Gastrocnemius medialis (tissue), 4 donors: ENCODE measurements at regions not wholly inside any gene's neighbourhood (a gene's known extent, or its start where the extent isn't known, plus 50 kb on each side); places are given as distances from the start of the nearest gene placed in this dataset.

Experiments used
- ATAC-seq, 2 donors: fragments of 150-250 bp; one replicate each; pipeline ENCODE4 v1.9.1; 2016
- DNase-seq, 2 donors: peaks; one replicate each; pipeline ENCODE4 v3.0.0-alpha.2; 2019
- H3K27ac ChIP-seq, 4 donors: fragments of 200-600 bp; sonication (generic); 1 replicate in 1 of 4; 2 replicates in 3 of 4; pipeline ENCODE4 v1.5.1; 2016 to 2018; ENCODE audit warnings: mild to moderate bottlenecking in 2 of 4, moderate library complexity in 1 of 4
- H3K27me3 ChIP-seq, 3 donors: fragments of 200-600 bp; sonication (generic) in 2 of 3; 1 replicate in 1 of 3; 2 replicates in 2 of 3; pipeline versions ENCODE4 v1.5.1 to v1.6.0; 2016 to 2019; ENCODE audit warnings: mild to moderate bottlenecking in 1 of 3, moderate library complexity in 1 of 3
- H3K36me3 ChIP-seq, 2 donors: fragments of 200-600 bp; sonication (generic) in 1 of 2; one replicate each; pipeline ENCODE4 v1.5.1; 2017 to 2018
- H3K4me1 ChIP-seq, 2 donors: fragments of 200-600 bp; sonication (generic) in 1 of 2; one replicate each; pipeline ENCODE4 v1.5.1; 2016 to 2017; ENCODE audit warnings: mild to moderate bottlenecking in 2 of 2
- H3K4me3 ChIP-seq, 4 donors: fragments of 200-600 bp; sonication (generic) in 3 of 4; 1 replicate in 1 of 4; 2 replicates in 3 of 4; pipeline ENCODE4 v1.5.1; 2016 to 2019; ENCODE audit warnings: mild to moderate bottlenecking in 2 of 4
- H3K9me3 ChIP-seq, 3 donors: fragments of 200-600 bp; sonication (generic) in 2 of 3; 1 replicate in 1 of 3; 2 replicates in 2 of 3; pipeline ENCODE4 v1.5.1; 2016 to 2019
- CTCF ChIP-seq, 5 experiments: fragments of 450-650 bp in 3 of 5; fragments of 200-600 bp in 2 of 5; sonication (generic) in 2 of 5; IDR thresholded peaks in 4 of 5; conservative IDR thresholded peaks in 1 of 5; 1 replicate in 4 of 5; 2 replicates in 1 of 5; pipeline ENCODE4 v1.5.1; 2016 to 2019; ENCODE audit warnings: antibody characterized with exemption in 5 of 5, mild to moderate bottlenecking in 3 of 5, moderate library complexity in 3 of 5
- POLR2A ChIP-seq, 2 donors: fragments of 450-650 bp; IDR thresholded peaks; one replicate each; pipeline ENCODE4 v1.6.1; 2017; ENCODE audit warnings: antibody characterized with exemption in 2 of 2, mild to moderate bottlenecking in 2 of 2, moderate library complexity in 2 of 2
- in situ Hi-C, 4 donors: fragments of 200-750 bp; cut with MboI; loops; one replicate each; pipeline versions ENCODE4 v1.15.0 to v1.8.0; 2017; ENCODE audit warnings: low sequenced_read_pairs in 4 of 4
- intact Hi-C: fragments of 100-400 bp; cut with DNase I; formaldehyde crosslinking; loops from one replicate; pipeline ENCODE4 v1.15.1; 2023; ENCODE audit warnings: low total_unique reads

- no peak for ATAC-seq
- H3K27me3 ChIP-seq = no peaks in the 10 kb centered on the region
- no peak overlapping the region for H3K4me3 ChIP-seq
- no peak for DNase-seq
- intact Hi-C loops = loop anchor here (1.0 to 2.0 kb wide), 2 partner anchors 875 to 878 kb away; no protein-coding TSS in a partner anchor
- TF ChIP-seq POLR2A (IDR thresholded peaks at IDR 0.05) (no peak), CTCF (IDR thresholded peaks at IDR 0.05 in 4 of 5, conservative IDR thresholded peaks at IDR 0.05 in 1 of 5) (no peak)
- H3K4me1 ChIP-seq = no peaks in the 10 kb centered on the region
- in situ Hi-C loops = loop anchor here (5.0 kb wide), 1 partner anchor 879 kb away; no protein-coding TSS in a partner anchor
- H3K27ac ChIP-seq = no peak overlapping the region
- H3K9me3 ChIP-seq = no peaks in the 10 kb centered on the region
- no peaks in the 10 kb centered on the region for H3K36me3 ChIP-seq
Measured at GRCh38 chr7:70857793-70858545, 274.0 kb upstream of the GALNT17 start.

GRCh38 chr7:70867513-70867912 is 264.4 kb upstream of the GALNT17 start:
- intact Hi-C loops = no loop called here
- in situ Hi-C loops = no loop called here
- ATAC-seq = no peak

GRCh38 chr7:70870349-70870748 is 261.6 kb upstream of the GALNT17 start:
- no peak for ATAC-seq
- Histone ChIP-seq H3K4me1 (no peaks in the 10 kb centered on the region), H3K27ac (no peak overlapping the region), H3K36me3 (no peaks in the 10 kb centered on the region), H3K27me3 (peaks cover 0 to 2% (median 0%) of the 10 kb centered on the region in 3 donors), H3K9me3 (no peaks in the 10 kb centered on the region), H3K4me3 (no peak overlapping the region)
- in situ Hi-C loops = no loop called here
- DNase-seq = no peak
- no peak for TF ChIP-seq POLR2A (IDR thresholded peaks at IDR 0.05)
- intact Hi-C loops = no loop called here

More at GRCh38 chr7:70867513-70867912, 264.4 kb upstream of the GALNT17 start:
- no peak for DNase-seq
- Histone ChIP-seq H3K4me3 (no peak overlapping the region), H3K27me3 (peaks cover 0 to 2% (median 0%) of the 10 kb centered on the region in 3 donors), H3K36me3 (no peaks in the 10 kb centered on the region), H3K4me1 (no peaks in the 10 kb centered on the region), H3K9me3 (no peaks in the 10 kb centered on the region), H3K27ac (no peak overlapping the region)
- TF ChIP-seq POLR2A (IDR thresholded peaks at IDR 0.05) = no peak
- TF ChIP-seq CTCF (IDR thresholded peaks at IDR 0.05 in 4 of 5, conservative IDR thresholded peaks at IDR 0.05 in 1 of 5) = no peak

- DNase-seq (no peak), ATAC-seq (no peak)
- Histone ChIP-seq H3K27ac (no peak overlapping the region), H3K9me3 (no peaks in the 10 kb centered on the region), H3K36me3 (no peaks in the 10 kb centered on the region), H3K4me1 (no peaks in the 10 kb centered on the region), H3K4me3 (no peak overlapping the region), H3K27me3 (peaks cover 0 to 2% (median 0%) of the 10 kb centered on the region in 3 donors)
- TF ChIP-seq CTCF (IDR thresholded peaks at IDR 0.05 in 4 of 5, conservative IDR thresholded peaks at IDR 0.05 in 1 of 5) = no peak
- no peak for TF ChIP-seq POLR2A (IDR thresholded peaks at IDR 0.05)
- in situ Hi-C loops = no loop called here
- intact Hi-C loops = no loop called here
Measured at GRCh38 chr7:70872188-70872587, 259.8 kb upstream of the GALNT17 start.

GRCh38 chr7:70881167-70881847 is 250.6 kb upstream of the GALNT17 start:
- Histone ChIP-seq H3K9me3 (no peaks in the 10 kb centered on the region), H3K36me3 (no peaks in the 10 kb centered on the region), H3K4me1 (no peaks in the 10 kb centered on the region), H3K27ac (no peak overlapping the region), H3K4me3 (no peak overlapping the region), H3K27me3 (no peaks in the 10 kb centered on the region)
- ATAC-seq = no peak
- intact Hi-C loops (no loop called here), in situ Hi-C loops (no loop called here)
- TF ChIP-seq POLR2A (IDR thresholded peaks at IDR 0.05) = no peak
- no peak for TF ChIP-seq CTCF (IDR thresholded peaks at IDR 0.05 in 4 of 5, conservative IDR thresholded peaks at IDR 0.05 in 1 of 5)
- no peak for DNase-seq
